H1 (cell line): ENCODE measurements at regions not wholly inside any gene's neighbourhood (a gene's known extent, or its start where the extent isn't known, plus 50 kb on each side); places are given as distances from the start of the nearest gene placed in this dataset.

Experiments
- CTCF ChIA-PET: fragments of 300-600 bp; sonication (Branson Sonifier 250); formaldehyde crosslinking; loops from one replicate; lab custom pipeline; 2021; ENCODE audit not compliant: partially characterized antibody; lab: Charles Lee
- POLR2A ChIA-PET: fragments of 300-600 bp; sonication (Branson Sonifier 250); formaldehyde crosslinking; loops from one replicate; lab custom pipeline; 2021; ENCODE audit warnings: inconsistent platforms; ENCODE audit not compliant: partially characterized antibody; lab: Charles Lee
- DNase-seq, 2 experiments: peaks; one replicate each; pipeline versions ENCODE4 v3.0.0 to v3.0.0-alpha.2; 2010 to 2022; ENCODE audit warnings: low spot score in 2 of 2, low read depth in 1 of 2, mixed read lengths in 1 of 2
- FAIRE-seq: peaks from 2 replicates; lab custom pipeline; 2011; peaks lifted over from hg19 to GRCh38; lab: Jason Lieb, UNC
- H2AFZ ChIP-seq: 2 replicates; pipeline ENCODE4 v1.8.1; 2012; ENCODE audit warnings: low read length, inconsistent platforms
- H2AK5ac ChIP-seq: 2 replicates; pipeline ENCODE4 v1.6.1; 2013; ENCODE audit warnings: low read depth, low read length
- H2BK120ac ChIP-seq: replicated peaks from 2 replicates; pipeline ENCODE3; 2013; ENCODE audit warnings: low read depth, low read length, inconsistent platforms
- H2BK12ac ChIP-seq: 2 replicates; pipeline ENCODE4 v1.6.1; 2013; ENCODE audit warnings: low read depth, low read length
- H2BK15ac ChIP-seq: 2 replicates; pipeline ENCODE4 v1.6.1; 2013; ENCODE audit warnings: low read length
- H2BK20ac ChIP-seq: 2 replicates; pipeline ENCODE4 v1.6.1; 2013; ENCODE audit warnings: low read length
- H2BK5ac ChIP-seq: 2 replicates; pipeline ENCODE4 v1.6.1; 2013; ENCODE audit warnings: low read depth, low read length
- H3K14ac ChIP-seq: 2 replicates; pipeline ENCODE4 v1.6.1; 2013; ENCODE audit warnings: inconsistent platforms; ENCODE audit not compliant: insufficient read length
- H3K18ac ChIP-seq: 2 replicates; pipeline ENCODE4 v1.6.1; 2013; ENCODE audit warnings: low read length; ENCODE audit errors: extremely low read depth
- H3K23ac ChIP-seq: 2 replicates; pipeline ENCODE4 v1.6.1; 2013; ENCODE audit warnings: inconsistent platforms; ENCODE audit not compliant: insufficient read length
- H3K23me2 ChIP-seq: 2 replicates; pipeline ENCODE4 v1.6.1; 2013; ENCODE audit warnings: low read depth, low read length
- H3K27ac ChIP-seq: 2 replicates; pipeline ENCODE4 v1.6.1; 2011; ENCODE audit warnings: low read depth, low read length, inconsistent platforms
- H3K27me3 ChIP-seq, 4 experiments: replicated peaks in 1 of 4; 1 replicate in 1 of 4; 2 replicates in 3 of 4; pipeline versions ENCODE4 v1.6.1 to v1.8.1; 2011 to 2013; ENCODE audit warnings: low read length in 3 of 4, mild to moderate bottlenecking in 3 of 4, inconsistent platforms in 2 of 4, mixed read lengths in 2 of 4, moderate library complexity in 1 of 4; ENCODE audit not compliant: control insufficient read depth in 3 of 4, insufficient read depth in 3 of 4; ENCODE audit errors: extremely low read depth in 1 of 4
- H3K36me3 ChIP-seq, 4 experiments: 2 replicates each; pipeline versions ENCODE4 v1.6.1 to v1.8.1; 2011 to 2013; ENCODE audit warnings: mild to moderate bottlenecking in 4 of 4, low read length in 3 of 4, moderate library complexity in 2 of 4, control low read depth in 1 of 4, inconsistent platforms in 1 of 4; ENCODE audit not compliant: insufficient read depth in 4 of 4, control insufficient read depth in 2 of 4
- H3K4ac ChIP-seq: replicated peaks from 2 replicates; pipeline ENCODE3; 2013; ENCODE audit warnings: low read length, low read depth, mixed read lengths, inconsistent platforms; ENCODE audit not compliant: insufficient read length
- H3K4me1 ChIP-seq, 4 experiments: replicated peaks in 1 of 4; 1 replicate in 1 of 4; 2 replicates in 3 of 4; pipeline versions ENCODE4 v1.6.1 to v1.8.1; 2011 to 2013; ENCODE audit warnings: low read length in 3 of 4, inconsistent platforms in 2 of 4, mixed read lengths in 1 of 4; ENCODE audit not compliant: insufficient read depth in 4 of 4, control insufficient read depth in 3 of 4
- H3K4me2 ChIP-seq, 2 experiments: 2 replicates each; pipeline versions ENCODE4 v1.6.1 to v1.8.1; 2011 to 2013; ENCODE audit warnings: low read depth in 2 of 2, low read length in 2 of 2, control low read depth in 1 of 2, inconsistent platforms in 1 of 2, mild to moderate bottlenecking in 1 of 2; ENCODE audit not compliant: insufficient read depth in 1 of 2
- H3K4me3 ChIP-seq, 4 experiments: fragments of 200-600, 300-600 bp in 1 of 4; sonication (generic), shearing (Covaris generic), sonication (Bioruptor Twin) in 1 of 4; 2 replicates each; pipeline versions ENCODE4 v1.5.1 to v1.8.1; 2011 to 2016; ENCODE audit warnings: low read length in 4 of 4, low read depth in 3 of 4, control low read depth in 2 of 4, inconsistent platforms in 2 of 4, mild to moderate bottlenecking in 2 of 4, mixed read lengths in 1 of 4, moderate library complexity in 1 of 4; ENCODE audit not compliant: insufficient read depth in 2 of 4; ENCODE audit errors: extremely low read depth in 1 of 4
- H3K56ac ChIP-seq: replicated peaks from 2 replicates; pipeline ENCODE3; 2013; ENCODE audit warnings: low read depth, mild to moderate bottlenecking, mixed read lengths, low read length, inconsistent platforms; ENCODE audit not compliant: insufficient read length
- H3K79me1 ChIP-seq: 2 replicates; pipeline ENCODE4 v1.6.1; 2013; ENCODE audit warnings: low read depth, low read length, control low read depth
- H3K79me2 ChIP-seq, 2 experiments: 2 replicates each; pipeline versions ENCODE4 v1.6.1 to v1.8.1; 2012 to 2013; ENCODE audit warnings: low read length in 2 of 2, mild to moderate bottlenecking in 2 of 2, inconsistent platforms in 1 of 2; ENCODE audit not compliant: insufficient read depth in 2 of 2, control insufficient read depth in 1 of 2
- H3K9ac ChIP-seq, 4 experiments: replicated peaks in 1 of 4; 1 replicate in 1 of 4; 2 replicates in 3 of 4; pipeline versions ENCODE4 v1.6.1 to v1.8.1; 2011 to 2013; ENCODE audit warnings: low read depth in 3 of 4, low read length in 3 of 4, control low read depth in 2 of 4, mild to moderate bottlenecking in 2 of 4, moderate library complexity in 2 of 4, inconsistent platforms in 1 of 4; ENCODE audit errors: extremely low read depth in 1 of 4
- H3K9me3 ChIP-seq, 2 experiments: 2 replicates each; pipeline versions ENCODE4 v1.6.1 to v1.8.1; 2012 to 2013; ENCODE audit warnings: mild to moderate bottlenecking in 2 of 2, moderate library complexity in 2 of 2, control low read depth in 1 of 2, inconsistent platforms in 1 of 2, low read depth in 1 of 2, low read length in 1 of 2, mixed read lengths in 1 of 2; ENCODE audit not compliant: insufficient read depth in 2 of 2
- H4K20me1 ChIP-seq, 2 experiments: replicated peaks in 1 of 2; 2 replicates each; pipeline versions ENCODE3 to v1.8.1; 2011 to 2013; ENCODE audit warnings: inconsistent platforms in 2 of 2, low read length in 2 of 2, mild to moderate bottlenecking in 1 of 2; ENCODE audit not compliant: insufficient read depth in 2 of 2, control insufficient read depth in 1 of 2
- H4K5ac ChIP-seq: 2 replicates; pipeline ENCODE4 v1.6.1; 2013; ENCODE audit warnings: low read length, low read depth, mixed read lengths, inconsistent platforms; ENCODE audit not compliant: insufficient read length
- H4K8ac ChIP-seq: 2 replicates; pipeline ENCODE4 v1.8.0; 2013; ENCODE audit warnings: mild to moderate bottlenecking, moderate library complexity, low read length, inconsistent platforms; ENCODE audit not compliant: insufficient read depth; ENCODE audit errors: extremely low read depth
- H4K91ac ChIP-seq: replicated peaks from 2 replicates; pipeline ENCODE3; 2013; ENCODE audit warnings: low read length, mixed read lengths, inconsistent platforms; ENCODE audit not compliant: insufficient read length
- CHD2 ChIP-seq: IDR thresholded peaks from 2 replicates; pipeline ENCODE4 v1.6.1; 2012; ENCODE audit warnings: low read length, improper control_type of control experiment
- EGR1 ChIP-seq: IDR thresholded peaks from 2 replicates; pipeline ENCODE4 v1.6.1; 2011; ENCODE audit warnings: low read depth, low read length, borderline replicate concordance

- ChIA-PET POLR2A (no interaction called here), CTCF (no interaction called here)
- Histone ChIP-seq H2BK5ac (no peak overlapping the region), H4K5ac (no peak overlapping the region), H3K79me1 (no peaks in the 10 kb centered on the region), H2BK120ac (no peak overlapping the region), H3K4me1 (peaks cover 0 to 8% (median 2%) of the 10 kb centered on the region in 4 experiments; a peak in 2 of 7 replicates), H2AK5ac (no peak overlapping the region), H4K8ac (no peak overlapping the region), H3K27me3 (no peaks in the 10 kb centered on the region), H4K20me1 (no peaks in the 10 kb centered on the region), H3K23ac (no peak overlapping the region), H3K18ac (no peak overlapping the region), H3K27ac (no peak overlapping the region), H3K9me3 (no peaks in the 10 kb centered on the region), H3K9ac (no peak overlapping the region), H3K23me2 (no peaks in the 10 kb centered on the region), H3K56ac (no peak overlapping the region), H3K36me3 (no peaks in the 10 kb centered on the region), H3K4me3 (no peak overlapping the region), H3K79me2 (no peaks in the 10 kb centered on the region), H2BK20ac (no peak overlapping the region), H2AFZ (no peak overlapping the region), H2BK15ac (no peak overlapping the region), H4K91ac (no peak overlapping the region), H3K14ac (no peak overlapping the region), H3K4ac (no peak overlapping the region), H3K4me2 (no peak overlapping the region), H2BK12ac (no peak overlapping the region)
- no peak for FAIRE-seq
- no peak for DNase-seq
- TF ChIP-seq CHD2: no peak
- no peak for TF ChIP-seq EGR1
Observed at GRCh38 chr5:107023732-107024131, 647.0 kb downstream of the EFNA5 start.
